RWPE1 (cell line): ENCODE measurements at regions not wholly inside any gene's neighbourhood (a gene's known extent, or its start where the extent isn't known, plus 50 kb on each side); places are given as distances from the start of the nearest gene placed in this dataset.

ENCODE experiments used
- CTCF ChIA-PET: fragments of 350-600 bp; sonication (Branson Sonifier 250); formaldehyde crosslinking; extraction: SDS; loops from one replicate; lab custom pipeline; 2021; lab: Yijun Ruan, JAX
- POLR2A ChIA-PET: fragments of 400-600 bp; formaldehyde crosslinking; extraction: SDS; loops from one replicate; lab custom pipeline; 2020; ENCODE audit warnings: antibody characterized with exemption; ENCODE audit not compliant: low non-redundant PET; lab: Yijun Ruan, JAX
- DNase-seq: peaks from one replicate; pipeline ENCODE4 v3.0.0; 2012; ENCODE audit warnings: low spot score
- H3K27ac ChIP-seq: fragments of 450-650 bp; 2 replicates; pipeline ENCODE4 v1.5.1; 2017
- TF ChIP-seq, protein P1 (sequence below): fragments of 450-650 bp; conservative IDR thresholded peaks from 2 replicates; pipeline ENCODE4 v1.5.1; 2017; ENCODE audit warnings: low read depth, mild to moderate bottlenecking

DNA sequence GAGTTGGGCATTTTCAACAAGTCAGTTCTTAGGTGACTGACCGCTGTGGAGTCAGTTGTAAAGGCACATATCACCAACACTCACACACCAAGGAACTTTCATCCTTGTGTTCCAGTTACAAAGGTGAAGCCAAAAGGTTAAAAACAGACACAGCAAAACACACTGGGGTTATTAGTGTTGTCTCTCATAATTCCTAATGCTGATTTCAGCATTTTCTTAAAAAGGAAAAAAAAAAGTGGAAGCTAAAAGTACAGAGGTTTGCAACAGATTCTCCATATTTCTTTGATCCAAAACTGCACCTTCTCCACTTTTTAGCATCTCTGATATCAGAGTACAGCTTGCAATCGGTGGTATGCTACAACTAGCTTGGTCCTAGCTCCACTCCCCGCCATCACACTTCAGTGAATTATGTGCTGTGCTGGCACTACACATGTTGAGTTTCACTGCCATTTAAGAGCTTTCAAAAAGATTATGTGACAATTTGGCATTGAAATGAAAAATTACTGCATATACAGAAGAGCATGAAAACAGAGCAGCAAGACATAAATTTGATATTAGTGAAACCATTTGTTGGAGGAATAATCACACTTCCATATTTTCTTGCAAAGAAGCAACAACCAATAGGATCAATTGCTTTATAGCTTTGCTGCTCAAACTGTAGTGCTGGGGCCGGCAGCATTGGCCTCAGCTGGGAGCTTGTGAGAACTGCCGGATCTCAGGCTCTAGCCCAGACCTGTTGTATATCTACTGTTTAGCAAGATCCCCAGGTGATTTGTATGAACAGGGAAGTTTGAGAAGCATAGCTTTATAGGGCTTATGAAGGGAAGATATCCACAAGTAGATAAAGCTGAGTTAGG lies 62.3 kb upstream of the DAPL1 start:
- TF ChIP-seq, protein P1, sequence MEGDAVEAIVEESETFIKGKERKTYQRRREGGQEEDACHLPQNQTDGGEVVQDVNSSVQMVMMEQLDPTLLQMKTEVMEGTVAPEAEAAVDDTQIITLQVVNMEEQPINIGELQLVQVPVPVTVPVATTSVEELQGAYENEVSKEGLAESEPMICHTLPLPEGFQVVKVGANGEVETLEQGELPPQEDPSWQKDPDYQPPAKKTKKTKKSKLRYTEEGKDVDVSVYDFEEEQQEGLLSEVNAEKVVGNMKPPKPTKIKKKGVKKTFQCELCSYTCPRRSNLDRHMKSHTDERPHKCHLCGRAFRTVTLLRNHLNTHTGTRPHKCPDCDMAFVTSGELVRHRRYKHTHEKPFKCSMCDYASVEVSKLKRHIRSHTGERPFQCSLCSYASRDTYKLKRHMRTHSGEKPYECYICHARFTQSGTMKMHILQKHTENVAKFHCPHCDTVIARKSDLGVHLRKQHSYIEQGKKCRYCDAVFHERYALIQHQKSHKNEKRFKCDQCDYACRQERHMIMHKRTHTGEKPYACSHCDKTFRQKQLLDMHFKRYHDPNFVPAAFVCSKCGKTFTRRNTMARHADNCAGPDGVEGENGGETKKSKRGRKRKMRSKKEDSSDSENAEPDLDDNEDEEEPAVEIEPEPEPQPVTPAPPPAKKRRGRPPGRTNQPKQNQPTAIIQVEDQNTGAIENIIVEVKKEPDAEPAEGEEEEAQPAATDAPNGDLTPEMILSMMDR = no peak
- ChIA-PET CTCF (interaction anchor here (0.6 to 1.8 kb wide), 7 partner anchors 14 to 949 kb away, joined by 3 to 7 read pairs (median 3); no protein-coding TSS in a partner anchor), POLR2A (no interaction called here)
- H3K27ac ChIP-seq = no peak overlapping the region
- DNase-seq = no peak

DNA sequence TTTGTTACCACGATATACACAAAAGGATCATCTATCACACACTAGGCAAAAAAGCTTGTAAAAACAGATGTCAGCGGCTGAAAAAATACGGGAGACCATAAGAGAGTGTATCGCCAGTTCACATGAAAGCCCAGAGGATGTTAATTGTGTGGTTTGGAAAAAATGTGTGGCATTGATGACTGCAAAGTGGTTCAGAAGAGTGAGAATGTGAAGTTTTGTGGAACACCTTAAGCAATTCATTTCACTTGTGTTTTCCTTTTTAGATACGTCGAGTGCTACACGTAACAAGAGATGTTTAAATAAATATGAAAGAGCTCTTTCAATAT lies 61.7 kb upstream of the DAPL1 start:
- TF ChIP-seq, protein P1 = no peak
- ChIA-PET POLR2A (no interaction called here), CTCF (interaction anchor here (1.0 to 1.8 kb wide), 2 partner anchors 20 to 183 kb away, joined by 3 to 7 read pairs; no protein-coding TSS in a partner anchor)
- no peak overlapping the region for H3K27ac ChIP-seq
- DNase-seq = no peak

DNA sequence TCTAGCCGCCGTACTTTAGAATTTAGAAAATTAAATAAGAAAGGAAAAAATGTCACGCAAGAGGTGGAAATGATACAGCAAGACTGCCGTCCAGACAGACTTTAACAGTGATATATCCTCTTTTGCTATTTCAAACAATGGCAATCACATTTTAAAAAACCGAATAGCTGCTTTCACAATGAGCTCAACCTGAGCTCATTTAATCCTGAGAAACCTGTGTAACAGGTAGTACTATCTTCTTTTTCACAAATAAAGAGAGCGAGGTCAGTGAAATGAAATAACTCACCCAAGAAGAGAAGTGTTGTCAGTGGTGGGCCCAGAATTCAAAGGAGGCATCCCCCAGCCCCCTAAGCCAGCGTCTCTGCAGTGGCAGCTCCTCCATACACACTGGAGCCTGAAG lies 60.7 kb upstream of the DAPL1 start:
- POLR2A ChIA-PET = no interaction called here
- DNase-seq = no peak
- CTCF ChIA-PET = interaction anchor here (0.7 kb wide), 1 partner anchor 1293 kb away, joined by 3 read pairs; no protein-coding TSS in a partner anchor
- H3K27ac ChIP-seq = no peak overlapping the region
- TF ChIP-seq, protein P1 = no peak

DNA sequence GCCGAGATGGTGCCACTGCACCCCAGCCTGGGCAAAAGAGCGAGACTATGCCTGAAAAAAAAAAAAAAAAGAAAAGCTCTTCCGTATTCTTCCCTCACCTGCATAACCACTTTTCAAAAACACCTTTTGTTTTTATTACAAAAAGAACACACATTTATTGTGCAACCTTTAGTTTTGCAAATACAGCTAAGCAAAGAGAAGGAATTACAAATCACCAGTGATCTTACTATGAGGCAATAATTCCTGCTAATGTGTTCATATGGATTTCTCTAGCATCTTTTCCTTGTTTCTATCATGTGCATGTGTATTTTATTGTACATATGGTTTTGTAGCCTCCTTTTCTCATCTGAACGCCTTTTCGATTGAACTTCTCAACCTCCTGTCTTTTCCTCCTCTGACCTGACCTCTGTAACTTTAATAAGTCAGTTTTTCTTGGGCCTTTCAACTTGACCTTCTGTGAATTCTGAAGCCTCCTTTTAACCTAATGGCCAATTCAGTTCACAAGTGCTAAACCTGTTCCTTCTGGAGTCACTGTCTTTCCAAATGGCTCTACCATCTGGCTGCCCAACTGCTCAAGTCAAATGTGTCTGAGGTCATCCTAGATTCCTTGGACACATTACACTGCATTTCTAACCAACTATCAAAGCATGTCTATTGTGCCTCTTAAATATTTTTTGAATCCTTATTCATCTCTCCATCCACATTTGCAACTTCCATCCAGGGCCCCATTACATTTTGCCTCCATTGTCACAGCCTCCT lies 59.1 kb upstream of the DAPL1 start:
- TF ChIP-seq, protein P1 = no peak
- no peak overlapping the region for H3K27ac ChIP-seq
- ChIA-PET CTCF (interaction anchor here (0.6 to 1.1 kb wide), 3 partner anchors 9 to 18 kb away, joined by 3 read pairs; no protein-coding TSS in a partner anchor), POLR2A (no interaction called here)
- no peak for DNase-seq

DNA sequence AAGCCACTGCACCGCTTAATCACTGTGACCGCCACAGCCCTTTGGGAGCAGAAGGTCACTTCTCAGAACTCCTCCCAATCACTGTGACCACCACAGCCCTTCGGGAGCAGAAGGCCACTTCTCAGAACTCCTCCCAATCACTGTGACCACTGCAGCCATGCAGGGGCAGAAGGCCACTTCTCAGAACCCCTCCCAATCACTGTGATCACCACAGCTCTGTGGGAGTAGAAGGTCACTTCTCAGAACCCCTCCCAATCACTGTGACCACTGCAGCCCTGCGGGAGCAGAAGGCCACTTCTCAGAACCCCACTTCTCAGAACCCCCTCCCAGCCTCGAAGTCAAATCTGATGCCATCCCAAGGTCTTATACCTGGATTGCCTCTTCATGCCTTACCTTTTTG lies 56.8 kb upstream of the DAPL1 start:
- CTCF ChIA-PET = no interaction called here
- DNase-seq = no peak
- POLR2A ChIA-PET = no interaction called here
- H3K27ac ChIP-seq = no peak overlapping the region
- TF ChIP-seq, protein P1 = no peak

DNA sequence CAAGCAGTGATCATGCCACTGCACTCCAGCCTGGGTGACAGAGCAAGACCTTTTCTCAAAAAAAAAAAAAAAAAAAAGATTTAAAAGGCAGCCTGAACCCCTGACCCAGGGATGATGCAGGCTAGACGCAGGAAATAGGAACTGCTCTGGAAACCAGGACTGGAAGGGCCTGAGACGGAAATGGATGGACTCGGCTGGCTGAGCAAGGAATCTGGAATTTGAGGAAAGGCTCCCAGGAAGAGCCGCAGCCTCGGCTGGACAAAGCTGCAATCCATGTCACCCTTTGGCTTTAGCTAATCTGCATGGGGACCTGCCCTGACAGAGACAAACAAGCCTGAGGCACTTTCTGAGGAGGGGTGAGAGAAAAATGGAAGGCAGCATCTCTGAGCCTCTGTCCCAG lies 55.0 kb upstream of the DAPL1 start:
- no peak for DNase-seq
- ChIA-PET CTCF (no interaction called here), POLR2A (no interaction called here)
- no peak overlapping the region for H3K27ac ChIP-seq
- TF ChIP-seq, protein P1 = no peak
